Neural crest cell (in vitro differentiated cells): ENCODE measurements at regions not wholly inside any gene's neighbourhood (a gene's known extent, or its start where the extent isn't known, plus 50 kb on each side); places are given as distances from the start of the nearest gene placed in this dataset.

Experiments used
- DNase-seq: peaks from one replicate; pipeline ENCODE4 v3.0.0; 2021; ENCODE audit warnings: low read depth, mixed read lengths, low spot score
- H3K27ac Mint-ChIP-seq: one replicate; pipeline ENCODE4 v1.8.0; 2021; ENCODE audit warnings: mild to moderate bottlenecking, mixed read lengths; ENCODE audit not compliant: unreplicated experiment
- H3K27me3 Mint-ChIP-seq: 2 replicates; pipeline ENCODE4 v1.8.0; 2021; ENCODE audit warnings: low read depth, mild to moderate bottlenecking, mixed read lengths
- H3K36me3 Mint-ChIP-seq: 2 replicates; pipeline ENCODE4 v1.8.0; 2021; ENCODE audit warnings: low read depth, mild to moderate bottlenecking, mixed read lengths
- H3K4me1 Mint-ChIP-seq: 2 replicates; pipeline ENCODE4 v1.8.0; 2021; ENCODE audit warnings: mixed read lengths
- H3K4me3 Mint-ChIP-seq: one replicate; pipeline ENCODE4 v1.8.0; 2021; ENCODE audit warnings: mild to moderate bottlenecking, mixed read lengths
- H3K9me3 Mint-ChIP-seq: 2 replicates; pipeline ENCODE4 v1.8.0; 2021; ENCODE audit warnings: mixed read lengths
- TF ChIP-seq, protein P1 (sequence below): fragments of 200-600 bp; sonication (generic); conservative IDR thresholded peaks from 2 replicates; pipeline ENCODE4 v1.5.0; 2021; ENCODE audit warnings: antibody characterized with exemption, mild to moderate bottlenecking

DNA sequence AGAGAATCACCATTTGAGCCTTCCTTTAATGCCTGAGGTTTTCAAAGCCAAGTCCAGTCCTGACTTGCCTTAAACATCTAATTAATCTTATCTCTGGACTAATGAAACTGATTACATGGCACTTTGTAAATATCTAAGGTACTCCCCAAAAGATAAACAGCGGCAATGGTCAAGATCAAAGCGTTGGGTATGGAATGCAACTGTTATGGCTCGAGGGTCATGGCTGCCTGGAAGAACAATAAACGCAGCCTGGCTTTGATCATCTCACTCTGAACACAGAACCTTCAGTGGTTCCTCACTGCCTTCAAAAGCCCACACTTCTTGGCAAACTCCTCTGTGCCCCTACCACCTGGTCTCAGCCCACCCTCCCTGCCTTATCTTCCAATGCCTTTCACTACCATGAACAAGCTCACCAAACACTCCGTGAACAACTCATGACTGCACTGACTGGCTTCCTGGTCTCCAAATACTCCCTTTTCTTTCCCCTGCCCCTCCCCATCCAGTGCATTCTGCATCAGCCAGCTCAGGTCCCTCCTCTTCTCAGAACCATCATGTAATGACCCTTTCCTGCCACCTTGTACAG, 150.2 kb upstream of the NFE2L3 start:
- H3K27ac Mint-ChIP-seq: no peak overlapping the region
- H3K9me3 Mint-ChIP-seq: peaks cover 2% of the 10 kb centered on the region
- no peaks in the 10 kb centered on the region for H3K36me3 Mint-ChIP-seq
- TF ChIP-seq, protein P1, sequence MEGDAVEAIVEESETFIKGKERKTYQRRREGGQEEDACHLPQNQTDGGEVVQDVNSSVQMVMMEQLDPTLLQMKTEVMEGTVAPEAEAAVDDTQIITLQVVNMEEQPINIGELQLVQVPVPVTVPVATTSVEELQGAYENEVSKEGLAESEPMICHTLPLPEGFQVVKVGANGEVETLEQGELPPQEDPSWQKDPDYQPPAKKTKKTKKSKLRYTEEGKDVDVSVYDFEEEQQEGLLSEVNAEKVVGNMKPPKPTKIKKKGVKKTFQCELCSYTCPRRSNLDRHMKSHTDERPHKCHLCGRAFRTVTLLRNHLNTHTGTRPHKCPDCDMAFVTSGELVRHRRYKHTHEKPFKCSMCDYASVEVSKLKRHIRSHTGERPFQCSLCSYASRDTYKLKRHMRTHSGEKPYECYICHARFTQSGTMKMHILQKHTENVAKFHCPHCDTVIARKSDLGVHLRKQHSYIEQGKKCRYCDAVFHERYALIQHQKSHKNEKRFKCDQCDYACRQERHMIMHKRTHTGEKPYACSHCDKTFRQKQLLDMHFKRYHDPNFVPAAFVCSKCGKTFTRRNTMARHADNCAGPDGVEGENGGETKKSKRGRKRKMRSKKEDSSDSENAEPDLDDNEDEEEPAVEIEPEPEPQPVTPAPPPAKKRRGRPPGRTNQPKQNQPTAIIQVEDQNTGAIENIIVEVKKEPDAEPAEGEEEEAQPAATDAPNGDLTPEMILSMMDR: no peak
- no peak overlapping the region for H3K4me3 Mint-ChIP-seq
- H3K4me1 Mint-ChIP-seq: no peaks in the 10 kb centered on the region
- peaks cover 3% of the 10 kb centered on the region for H3K27me3 Mint-ChIP-seq
- DNase-seq: no peak

- Mint-ChIP-seq H3K4me1 (no peaks in the 10 kb centered on the region), H3K9me3 (peaks cover 3% of the 10 kb centered on the region), H3K27ac (no peak overlapping the region), H3K27me3 (peaks cover 3% of the 10 kb centered on the region), H3K4me3 (no peak overlapping the region), H3K36me3 (no peaks in the 10 kb centered on the region)
- no peak for DNase-seq
- TF ChIP-seq, protein P1: no peak
Observed at GRCh38 chr7:26005683-26006410, 146.2 kb upstream of the NFE2L3 start.

DNA sequence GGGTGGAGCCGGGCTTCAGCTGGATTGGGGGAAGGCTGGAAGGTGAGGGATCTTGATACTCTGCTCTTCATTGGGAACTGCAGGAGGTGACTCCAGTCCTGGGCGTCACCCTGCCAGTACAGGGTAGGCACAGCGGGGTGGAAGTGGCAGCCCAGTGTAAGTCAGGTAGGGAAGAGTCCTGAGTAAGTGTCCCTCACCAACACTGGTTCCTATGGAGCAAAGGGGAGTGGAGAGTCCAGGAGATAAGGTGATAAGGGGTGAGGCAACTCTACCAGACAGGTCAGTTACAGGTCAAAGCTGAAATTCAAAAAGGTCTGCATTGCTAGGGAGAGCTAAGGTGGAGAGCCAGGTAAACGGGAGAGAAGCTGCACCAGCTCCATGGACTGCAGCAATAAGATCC, 145.6 kb upstream of the NFE2L3 start:
- Mint-ChIP-seq H3K27me3 (peaks cover 3% of the 10 kb centered on the region), H3K9me3 (peaks cover 3% of the 10 kb centered on the region), H3K27ac (no peak overlapping the region), H3K4me1 (no peaks in the 10 kb centered on the region), H3K36me3 (no peaks in the 10 kb centered on the region), H3K4me3 (no peak overlapping the region)
- no peak for DNase-seq
- TF ChIP-seq, protein P1: no peak

GRCh38 chr7:26007510-26007909, 144.5 kb upstream of the NFE2L3 start:
- Mint-ChIP-seq H3K9me3 (peaks cover 3% of the 10 kb centered on the region), H3K4me1 (no peaks in the 10 kb centered on the region), H3K4me3 (no peak overlapping the region), H3K27me3 (peaks cover 5% of the 10 kb centered on the region), H3K27ac (no peak overlapping the region), H3K36me3 (no peaks in the 10 kb centered on the region)
- no peak for DNase-seq
- TF ChIP-seq, protein P1: no peak

GRCh38 chr7:26008428-26008827, 143.6 kb upstream of the NFE2L3 start:
- peaks cover 2% of the 10 kb centered on the region for H3K27me3 Mint-ChIP-seq
- H3K36me3 Mint-ChIP-seq: no peaks in the 10 kb centered on the region

More at GRCh38 chr7:26008428-26008827, 143.6 kb upstream of the NFE2L3 start:
- H3K4me3 Mint-ChIP-seq: no peak overlapping the region
- H3K27ac Mint-ChIP-seq: no peak overlapping the region
- no peak for DNase-seq
- TF ChIP-seq, protein P1: no peak
- H3K9me3 Mint-ChIP-seq: peaks cover 3% of the 10 kb centered on the region
- H3K4me1 Mint-ChIP-seq: no peaks in the 10 kb centered on the region
